Neural progenitor cell (in vitro differentiated cells): ENCODE measurements at regions not wholly inside any gene's neighbourhood (a gene's known extent, or its start where the extent isn't known, plus 50 kb on each side); places are given as distances from the start of the nearest gene placed in this dataset.

Source experiments
- DNase-seq: peaks from one replicate; pipeline ENCODE4 v3.0.0-alpha.2; 2016; ENCODE audit warnings: low spot score
- H2AFZ ChIP-seq: fragments of 200-600 bp; sonication (generic); replicated peaks from 2 replicates; pipeline ENCODE4 v1.6.1; 2016; ENCODE audit warnings: antibody characterized with exemption
- H3F3A ChIP-seq: fragments of 200-600 bp; sonication (generic); 2 replicates; pipeline ENCODE4 v1.6.1; 2016; ENCODE audit warnings: antibody characterized with exemption, low read depth
- H3K27ac ChIP-seq: fragments of 200-600 bp; sonication (generic); 2 replicates; pipeline ENCODE4 v1.5.1; 2016; ENCODE audit warnings: mild to moderate bottlenecking
- H3K27me3 ChIP-seq: fragments of 200-600 bp; sonication (generic); 2 replicates; pipeline ENCODE4 v1.6.1; 2016; ENCODE audit warnings: mild to moderate bottlenecking, moderate library complexity
- H3K36me3 ChIP-seq: fragments of 200-600 bp; sonication (generic); 2 replicates; pipeline ENCODE4 v1.5.1; 2016
- H3K4me1 ChIP-seq: fragments of 200-600 bp; sonication (generic); 2 replicates; pipeline ENCODE4 v1.6.1; 2016; ENCODE audit warnings: mixed run types
- H3K4me2 ChIP-seq: fragments of 200-600 bp; sonication (generic); 2 replicates; pipeline ENCODE4 v1.6.1; 2016
- H3K4me3 ChIP-seq: fragments of 200-600 bp; sonication (generic); 2 replicates; pipeline ENCODE4 v1.5.1; 2016
- H3K79me2 ChIP-seq: fragments of 200-600 bp; sonication (generic); 2 replicates; pipeline ENCODE4 v1.6.1; 2016; ENCODE audit warnings: low read depth
- H3K9ac ChIP-seq: fragments of 200-600 bp; sonication (generic); 2 replicates; pipeline ENCODE4 v1.6.1; 2016
- H3K9me3 ChIP-seq: fragments of 200-600 bp; sonication (generic); 2 replicates; pipeline ENCODE4 v1.5.1; 2016; ENCODE audit warnings: low read depth
- H4K20me1 ChIP-seq: fragments of 200-600 bp; sonication (generic); 2 replicates; pipeline ENCODE4 v1.6.1; 2016; ENCODE audit warnings: low read depth
- H3K27ac Mint-ChIP-seq: 3 replicates; pipeline ENCODE4 v1.8.0; 2021; ENCODE audit warnings: mixed read lengths
- H3K27me3 Mint-ChIP-seq: 2 replicates; pipeline ENCODE4 v1.8.0; 2022; ENCODE audit warnings: low read depth, mild to moderate bottlenecking, inconsistent platforms, moderate library complexity, mixed read lengths; ENCODE audit not compliant: insufficient read depth
- H3K36me3 Mint-ChIP-seq: 3 replicates; pipeline ENCODE4 v1.8.0; 2021; ENCODE audit warnings: mixed read lengths
- H3K4me1 Mint-ChIP-seq: 3 replicates; pipeline ENCODE4 v1.8.0; 2021; ENCODE audit warnings: mixed read lengths
- H3K4me3 Mint-ChIP-seq: 3 replicates; pipeline ENCODE4 v1.8.0; 2021; ENCODE audit warnings: mild to moderate bottlenecking, moderate library complexity, mixed read lengths
- H3K9me3 Mint-ChIP-seq: 3 replicates; pipeline ENCODE4 v1.8.0; 2020; ENCODE audit warnings: mixed read lengths
- CTCF ChIP-seq: fragments of 200-600 bp; sonication (generic); IDR thresholded peaks from 2 replicates; pipeline ENCODE4 v1.5.1; 2017; ENCODE audit warnings: antibody characterized with exemption, mild to moderate bottlenecking
- EZH2 ChIP-seq: fragments of 200-600 bp; sonication (generic); IDR thresholded peaks from 2 replicates; pipeline ENCODE4 v1.6.1; 2017; ENCODE audit warnings: antibody characterized with exemption, mild to moderate bottlenecking, moderate library complexity
- EZH2phosphoT487 ChIP-seq: fragments of 200-600 bp; sonication (generic); IDR thresholded peaks from 2 replicates; pipeline ENCODE4 v1.6.1; 2017; ENCODE audit warnings: antibody characterized with exemption

DNA sequence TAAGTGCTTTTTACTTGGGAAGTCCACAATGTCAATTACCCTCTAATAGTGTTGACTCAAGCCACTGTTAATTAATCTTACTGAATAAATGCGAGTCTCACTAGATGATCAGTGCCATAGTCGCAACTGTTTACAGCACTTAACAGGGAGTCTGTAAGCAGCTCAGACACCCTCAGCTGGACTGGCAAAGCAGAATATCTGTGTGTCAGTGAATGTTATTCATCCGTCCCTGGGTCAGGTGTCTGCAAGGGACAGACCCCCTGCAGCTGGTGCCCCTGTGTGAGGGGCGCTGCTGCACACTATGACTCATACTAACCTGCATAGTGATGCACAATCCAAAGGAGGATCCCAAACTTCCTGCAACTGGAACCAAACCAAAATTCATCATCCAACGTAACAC lies 306.5 kb downstream of the HHIPL2 start:
- H3K79me2 ChIP-seq, result no peaks in the 10 kb centered on the region
- no peak overlapping the region for H3K9ac ChIP-seq
- no peak overlapping the region for H3K4me3 ChIP-seq
- H3K4me1 Mint-ChIP-seq, result peaks cover 7% of the 10 kb centered on the region
- H3K4me2 ChIP-seq, result no peak overlapping the region
- no peaks in the 10 kb centered on the region for H3K9me3 ChIP-seq
- H3K4me3 Mint-ChIP-seq, result no peak overlapping the region
- no peak overlapping the region for H2AFZ ChIP-seq
- H3K27me3 Mint-ChIP-seq, result no peaks in the 10 kb centered on the region
- H4K20me1 ChIP-seq, result no peaks in the 10 kb centered on the region
- no peaks in the 10 kb centered on the region for H3K27me3 ChIP-seq
- H3K9me3 Mint-ChIP-seq, result no peaks in the 10 kb centered on the region
- no peak overlapping the region for H3K27ac ChIP-seq
- H3K36me3 Mint-ChIP-seq, result no peaks in the 10 kb centered on the region
- no peaks in the 10 kb centered on the region for H3K36me3 ChIP-seq
- no peaks in the 10 kb centered on the region for H3F3A ChIP-seq
- no peak overlapping the region for H3K27ac Mint-ChIP-seq
- DNase-seq, result no peak
- TF ChIP-seq CTCF (no peak), EZH2phosphoT487 (no peak), EZH2 (no peak)
- no peaks in the 10 kb centered on the region for H3K4me1 ChIP-seq

- H4K20me1 ChIP-seq, result no peaks in the 10 kb centered on the region
- H3K4me1 ChIP-seq, result no peaks in the 10 kb centered on the region
- H3K9me3 ChIP-seq, result no peaks in the 10 kb centered on the region
- H3K9ac ChIP-seq, result no peak overlapping the region
- H3K4me3 Mint-ChIP-seq, result no peak overlapping the region
- H3K27me3 ChIP-seq, result no peaks in the 10 kb centered on the region
- TF ChIP-seq CTCF (no peak), EZH2 (no peak), EZH2phosphoT487 (no peak)
- peaks cover 7% of the 10 kb centered on the region for H3K4me1 Mint-ChIP-seq
- no peak overlapping the region for H3K27ac Mint-ChIP-seq
- H2AFZ ChIP-seq, result no peak overlapping the region
- no peak for DNase-seq
- H3K27me3 Mint-ChIP-seq, result no peaks in the 10 kb centered on the region
- no peak overlapping the region for H3K27ac ChIP-seq
- no peaks in the 10 kb centered on the region for H3K79me2 ChIP-seq
- H3F3A ChIP-seq, result no peaks in the 10 kb centered on the region
- no peak overlapping the region for H3K4me3 ChIP-seq
- no peaks in the 10 kb centered on the region for H3K36me3 ChIP-seq
- peaks cover 2% of the 10 kb centered on the region for H3K9me3 Mint-ChIP-seq
- H3K4me2 ChIP-seq, result no peak overlapping the region
- no peaks in the 10 kb centered on the region for H3K36me3 Mint-ChIP-seq
Measured at GRCh38 chr1:222240536-222241181, 307.2 kb downstream of the HHIPL2 start.

DNA sequence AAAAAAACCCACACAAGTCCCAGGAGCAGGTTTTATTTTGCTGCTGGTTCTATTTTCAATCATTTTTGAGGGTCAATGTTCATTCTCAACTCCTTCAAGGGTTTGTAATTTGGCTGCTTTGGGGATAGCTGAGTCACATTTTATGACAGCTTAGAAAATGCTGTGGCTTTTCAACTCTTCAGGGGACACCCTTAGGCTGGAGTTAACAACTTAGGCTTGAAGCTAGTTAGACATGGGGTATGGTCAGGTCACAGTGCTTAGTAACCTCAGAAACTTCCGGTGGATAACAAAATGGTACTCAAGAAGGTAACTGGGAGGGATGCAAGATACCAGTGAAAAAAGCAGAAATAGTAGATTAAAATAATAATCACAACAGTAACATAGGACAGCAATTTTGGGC lies 308.8 kb downstream of the HHIPL2 start:
- no peaks in the 10 kb centered on the region for H3K27me3 Mint-ChIP-seq
- H3K79me2 ChIP-seq, result no peaks in the 10 kb centered on the region
- H3K4me3 ChIP-seq, result no peak overlapping the region
- H3K36me3 Mint-ChIP-seq, result no peaks in the 10 kb centered on the region
- H3K4me1 ChIP-seq, result no peaks in the 10 kb centered on the region
- no peak overlapping the region for H2AFZ ChIP-seq
- peaks cover 10% of the 10 kb centered on the region for H3K4me1 Mint-ChIP-seq
- H3K9me3 Mint-ChIP-seq, result peaks cover 2% of the 10 kb centered on the region
- TF ChIP-seq EZH2phosphoT487 (no peak), EZH2 (no peak), CTCF (no peak)
- DNase-seq, result no peak
- H3K9ac ChIP-seq, result no peak overlapping the region
- no peaks in the 10 kb centered on the region for H3K27me3 ChIP-seq
- H3K9me3 ChIP-seq, result no peaks in the 10 kb centered on the region
- no peaks in the 10 kb centered on the region for H4K20me1 ChIP-seq
- no peaks in the 10 kb centered on the region for H3K36me3 ChIP-seq
- H3F3A ChIP-seq, result no peaks in the 10 kb centered on the region
- H3K27ac Mint-ChIP-seq, result no peak overlapping the region
- no peak overlapping the region for H3K4me3 Mint-ChIP-seq
- H3K4me2 ChIP-seq, result no peak overlapping the region
- H3K27ac ChIP-seq, result no peak overlapping the region
